BE2C (cell line): ENCODE measurements at regions not wholly inside any gene's neighbourhood (a gene's known extent, or its start where the extent isn't known, plus 50 kb on each side); places are given as distances from the start of the nearest gene placed in this dataset.
"Not testable (repeated sequence)": the region's sequence is repeated elsewhere in the genome, so short reads cannot be mapped to it uniquely, and the experiment has no call there.

Experiments used
- DNase-seq: peaks from one replicate; pipeline ENCODE4 v3.0.0-alpha.2; 2020
- H3K27me3 ChIP-seq: fragments of 250-450 bp; sonication (Bioruptor Pico); 2 replicates; pipeline ENCODE4 v1.5.1; 2020; ENCODE audit warnings: mild to moderate bottlenecking
- H3K36me3 ChIP-seq: fragments of 250-450 bp; sonication (Bioruptor Pico); 2 replicates; pipeline ENCODE4 v1.5.1; 2020; ENCODE audit warnings: mild to moderate bottlenecking
- H3K4me1 ChIP-seq: fragments of 250-450 bp; sonication (Bioruptor Pico); 2 replicates; pipeline ENCODE4 v1.5.1; 2020
- H3K4me3 ChIP-seq: 2 replicates; pipeline ENCODE4 v1.5.1; 2011; ENCODE audit warnings: low read depth, low read length
- H3K9me3 ChIP-seq: fragments of 250-450 bp; sonication (Bioruptor Pico); 2 replicates; pipeline ENCODE4 v1.5.1; 2020
- CTCF ChIP-seq: IDR thresholded peaks from 2 replicates; pipeline ENCODE4 v1.5.1; 2012; ENCODE audit warnings: mild to moderate bottlenecking, low read depth, low read length

GRCh38 chr7:142451817-142452216, 194.0 kb upstream of the PRSS58 start:
- DNase-seq = no peak
- H3K4me1 ChIP-seq = no peaks in the 10 kb centered on the region; the same call in 1 of the 2 replicates
- no peaks in the 10 kb centered on the region for H3K36me3 ChIP-seq
- no peaks in the 10 kb centered on the region for H3K9me3 ChIP-seq
- H3K4me3 ChIP-seq = no peak overlapping the region
- no peak for TF ChIP-seq CTCF
- no peaks in the 10 kb centered on the region for H3K27me3 ChIP-seq

- TF ChIP-seq CTCF = no peak
- no peak for DNase-seq
- Histone ChIP-seq H3K36me3 (no peaks in the 10 kb centered on the region), H3K27me3 (no peaks in the 10 kb centered on the region), H3K9me3 (no peaks in the 10 kb centered on the region), H3K4me3 (no peak overlapping the region), H3K4me1 (no peaks in the 10 kb centered on the region; the same call in 1 of the 2 replicates)
Observed at GRCh38 chr7:142451296-142451695, 193.4 kb upstream of the PRSS58 start.

- no peaks in the 10 kb centered on the region for H3K27me3 ChIP-seq
- no peaks in the 10 kb centered on the region for H3K36me3 ChIP-seq
- no peak overlapping the region for H3K4me3 ChIP-seq
- no peak for DNase-seq
- TF ChIP-seq CTCF = no peak
- no peaks in the 10 kb centered on the region for H3K9me3 ChIP-seq
- H3K4me1 ChIP-seq = no peaks in the 10 kb centered on the region; the same call in 1 of the 2 replicates
Observed at GRCh38 chr7:142450695-142451094, 192.8 kb upstream of the PRSS58 start.

- Histone ChIP-seq H3K36me3 (no peaks in the 10 kb centered on the region), H3K4me1 (no peaks in the 10 kb centered on the region; the same call in 1 of the 2 replicates), H3K4me3 (no peak overlapping the region), H3K27me3 (no peaks in the 10 kb centered on the region), H3K9me3 (no peaks in the 10 kb centered on the region)
- no peak for TF ChIP-seq CTCF
- no peak for DNase-seq
Observed at GRCh38 chr7:142450206-142450605, 192.3 kb upstream of the PRSS58 start.

- not testable (repeated sequence) for H3K4me3 ChIP-seq, H3K27me3 ChIP-seq, H3K4me1 ChIP-seq, H3K9me3 ChIP-seq, DNase-seq, H3K36me3 ChIP-seq
Observed at GRCh38 chr7:142448857-142449256, 191.0 kb upstream of the PRSS58 start.

- Histone ChIP-seq H3K27me3 (no peaks in the 10 kb centered on the region), H3K4me3 (no peak overlapping the region), H3K4me1 (no peaks in the 10 kb centered on the region; the same call in 1 of the 2 replicates), H3K9me3 (no peaks in the 10 kb centered on the region), H3K36me3 (no peaks in the 10 kb centered on the region)
- DNase-seq = no peak
- no peak for TF ChIP-seq CTCF
Observed at GRCh38 chr7:142447762-142448161, 189.9 kb upstream of the PRSS58 start.
